Bronchial epithelial cell (primary cell): ENCODE measurements at regions not wholly inside any gene's neighbourhood (a gene's known extent, or its start where the extent isn't known, plus 50 kb on each side); places are given as distances from the start of the nearest gene placed in this dataset.

ENCODE experiments used
- DNase-seq: peaks from one replicate; pipeline ENCODE4 v3.0.0-alpha.2; 2010; ENCODE audit warnings: low read depth
- FAIRE-seq: peaks from 2 replicates; lab custom pipeline; 2011; peaks lifted over from hg19 to GRCh38; lab: Jason Lieb, UNC
- H3K27me3 ChIP-seq: 2 replicates; pipeline ENCODE4 v1.5.1; 2011; ENCODE audit warnings: low read length; ENCODE audit not compliant: control insufficient read depth, insufficient read depth
- H3K36me3 ChIP-seq: 2 replicates; pipeline ENCODE4 v1.5.1; 2011; ENCODE audit warnings: low read length; ENCODE audit not compliant: control insufficient read depth, insufficient read depth
- H3K4me3 ChIP-seq: 2 replicates; pipeline ENCODE4 v1.5.1; 2011; ENCODE audit warnings: mild to moderate bottlenecking, low read depth, low read length, control low read depth
- TF ChIP-seq, protein P1 (sequence below): IDR thresholded peaks from 2 replicates; pipeline ENCODE4 v1.5.1; 2011; ENCODE audit warnings: mild to moderate bottlenecking, moderate library complexity, low read length, control low read depth, inconsistent platforms; ENCODE audit not compliant: insufficient read depth, severe bottlenecking

DNA sequence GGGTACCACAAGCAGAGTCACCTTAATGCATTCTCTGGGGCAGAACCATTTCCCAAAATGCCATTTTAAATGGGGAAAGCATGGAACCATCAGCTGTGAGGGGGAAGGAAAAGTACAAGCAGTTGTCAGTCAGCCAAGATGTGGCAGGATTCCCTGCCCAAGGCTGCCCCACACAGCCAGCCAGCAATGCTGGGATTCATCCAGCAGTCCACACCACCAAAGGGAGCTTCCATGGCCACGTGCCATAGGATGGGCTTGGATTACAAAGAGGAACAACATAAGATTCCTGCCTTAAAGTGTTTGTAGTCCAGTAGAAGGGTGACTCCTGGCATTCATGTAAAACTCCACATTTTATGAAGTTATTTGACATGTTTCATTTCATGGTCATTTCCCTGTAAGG is 233.3 kb downstream of the SHOX2 start:
- DNase-seq (no peak), FAIRE-seq (no peak)
- Histone ChIP-seq H3K27me3 (no peaks in the 10 kb centered on the region), H3K4me3 (no peak overlapping the region), H3K36me3 (no peaks in the 10 kb centered on the region)
- TF ChIP-seq, protein P1, sequence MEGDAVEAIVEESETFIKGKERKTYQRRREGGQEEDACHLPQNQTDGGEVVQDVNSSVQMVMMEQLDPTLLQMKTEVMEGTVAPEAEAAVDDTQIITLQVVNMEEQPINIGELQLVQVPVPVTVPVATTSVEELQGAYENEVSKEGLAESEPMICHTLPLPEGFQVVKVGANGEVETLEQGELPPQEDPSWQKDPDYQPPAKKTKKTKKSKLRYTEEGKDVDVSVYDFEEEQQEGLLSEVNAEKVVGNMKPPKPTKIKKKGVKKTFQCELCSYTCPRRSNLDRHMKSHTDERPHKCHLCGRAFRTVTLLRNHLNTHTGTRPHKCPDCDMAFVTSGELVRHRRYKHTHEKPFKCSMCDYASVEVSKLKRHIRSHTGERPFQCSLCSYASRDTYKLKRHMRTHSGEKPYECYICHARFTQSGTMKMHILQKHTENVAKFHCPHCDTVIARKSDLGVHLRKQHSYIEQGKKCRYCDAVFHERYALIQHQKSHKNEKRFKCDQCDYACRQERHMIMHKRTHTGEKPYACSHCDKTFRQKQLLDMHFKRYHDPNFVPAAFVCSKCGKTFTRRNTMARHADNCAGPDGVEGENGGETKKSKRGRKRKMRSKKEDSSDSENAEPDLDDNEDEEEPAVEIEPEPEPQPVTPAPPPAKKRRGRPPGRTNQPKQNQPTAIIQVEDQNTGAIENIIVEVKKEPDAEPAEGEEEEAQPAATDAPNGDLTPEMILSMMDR = no peak

DNA sequence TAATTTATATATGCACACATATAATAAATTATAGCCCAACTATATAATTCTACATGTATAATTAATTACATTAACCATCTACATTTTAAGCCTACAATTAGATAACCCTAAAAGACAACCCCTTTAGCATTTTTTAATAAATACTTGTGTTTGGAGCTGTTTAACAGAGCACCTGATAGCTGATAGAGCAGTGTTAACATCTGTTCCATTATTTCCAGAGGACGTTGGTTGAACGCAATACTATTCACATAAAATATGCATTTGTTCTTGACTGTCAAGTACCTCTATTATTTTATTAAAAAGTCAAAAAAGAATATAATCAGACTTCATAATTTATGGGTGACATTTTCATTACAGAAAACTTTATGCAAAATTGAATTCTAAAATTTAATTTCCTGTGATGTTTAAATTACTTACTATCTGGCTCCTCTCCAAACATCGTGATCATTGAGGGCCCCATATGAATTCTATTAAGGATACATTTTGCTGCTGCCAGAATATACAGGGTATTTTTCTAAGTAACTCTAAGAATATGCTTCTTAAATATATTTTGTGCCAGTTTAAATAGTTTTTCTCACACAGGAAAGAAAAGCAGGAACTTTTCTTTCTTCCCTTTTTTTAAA is 234.3 kb downstream of the SHOX2 start:
- no peak for FAIRE-seq
- no peaks in the 10 kb centered on the region for H3K27me3 ChIP-seq
- TF ChIP-seq, protein P1 = no peak
- no peak overlapping the region for H3K4me3 ChIP-seq
- DNase-seq = no peak
- no peaks in the 10 kb centered on the region for H3K36me3 ChIP-seq

DNA sequence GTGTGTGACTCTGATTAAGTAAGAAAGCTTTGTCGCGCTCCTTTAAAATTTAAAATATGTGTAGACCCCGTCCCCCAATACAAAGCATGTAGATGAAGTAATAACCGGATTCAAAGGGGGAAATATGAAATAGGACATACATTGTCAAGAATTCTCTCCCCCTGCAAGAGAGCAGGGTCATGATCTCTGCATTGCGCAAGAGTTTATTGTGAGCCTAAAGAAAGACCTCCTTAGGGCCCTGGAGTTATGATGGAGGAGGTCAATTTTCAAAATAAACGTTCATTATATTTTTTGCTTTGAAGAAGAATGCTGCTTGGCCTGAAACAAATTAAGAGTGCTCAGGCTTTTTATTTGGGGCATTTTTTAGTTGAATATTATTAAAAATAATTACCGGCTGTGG is 235.0 kb downstream of the SHOX2 start:
- Histone ChIP-seq H3K36me3 (no peaks in the 10 kb centered on the region), H3K4me3 (no peak overlapping the region), H3K27me3 (no peaks in the 10 kb centered on the region)
- FAIRE-seq (no peak), DNase-seq (no peak)
- TF ChIP-seq, protein P1 = no peak

DNA sequence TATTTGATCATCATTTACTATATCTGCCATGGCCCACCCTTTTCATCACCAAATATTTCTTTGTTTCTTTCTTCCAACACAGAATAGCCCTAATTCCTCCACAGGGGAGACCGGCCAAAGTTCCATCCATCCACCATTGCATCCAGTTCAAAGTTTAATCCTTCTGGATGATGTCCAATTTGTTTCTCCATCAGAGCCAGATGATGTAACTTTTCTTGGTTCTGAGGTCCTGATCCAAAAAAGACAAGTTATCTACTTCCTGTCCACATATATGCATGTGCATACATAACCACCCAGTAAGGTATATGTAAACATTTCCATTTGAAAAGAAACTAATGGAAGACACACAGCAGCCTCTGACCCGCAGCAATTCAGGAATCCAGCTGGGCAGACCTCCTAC is 237.3 kb downstream of the SHOX2 start:
- Histone ChIP-seq H3K4me3 (no peak overlapping the region), H3K36me3 (no peaks in the 10 kb centered on the region), H3K27me3 (no peaks in the 10 kb centered on the region)
- FAIRE-seq (no peak), DNase-seq (no peak)
- TF ChIP-seq, protein P1 = no peak

DNA sequence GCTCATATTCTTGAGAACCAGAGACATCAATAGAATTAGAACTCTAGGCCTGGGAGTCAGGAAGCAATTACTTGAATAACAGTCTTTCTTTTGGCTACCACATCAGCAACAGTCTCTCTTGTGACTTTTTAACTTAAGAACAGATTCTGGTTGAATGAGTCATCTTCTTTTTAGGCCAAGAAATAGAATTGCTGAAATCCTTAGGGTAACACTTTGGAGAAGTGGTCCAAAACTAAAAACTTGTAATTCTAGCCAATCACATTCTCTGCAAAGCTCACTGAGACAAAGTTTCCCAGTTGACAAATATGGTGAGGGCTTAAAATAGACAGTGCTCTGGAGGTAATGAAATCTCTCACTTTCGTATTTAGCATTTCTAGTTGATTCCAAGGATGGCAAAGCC is 238.0 kb downstream of the SHOX2 start:
- Histone ChIP-seq H3K27me3 (no peaks in the 10 kb centered on the region), H3K36me3 (no peaks in the 10 kb centered on the region), H3K4me3 (no peak overlapping the region)
- FAIRE-seq (no peak), DNase-seq (no peak)
- TF ChIP-seq, protein P1 = no peak
